H9 (cell line): ENCODE measurements at regions not wholly inside any gene's neighbourhood (a gene's known extent, or its start where the extent isn't known, plus 50 kb on each side); places are given as distances from the start of the nearest gene placed in this dataset.
"Not testable (repeated sequence)": the region's sequence is repeated elsewhere in the genome, so short reads cannot be mapped to it uniquely, and the experiment has no call there.

Experiments
- DNase-seq: peaks from one replicate; pipeline ENCODE4 v3.0.0-alpha.2; 2017
- H2AFZ ChIP-seq: one replicate; pipeline ENCODE4 v1.6.1; 2013; ENCODE audit warnings: mild to moderate bottlenecking, low read length, control low read depth, moderate library complexity
- H2AK5ac ChIP-seq: 2 replicates; pipeline ENCODE4 v1.6.1; 2013; ENCODE audit warnings: low read length, control low read depth, mixed read lengths; ENCODE audit not compliant: insufficient read length
- H2BK120ac ChIP-seq: one replicate; pipeline ENCODE4 v1.6.1; 2013; ENCODE audit warnings: low read depth, mild to moderate bottlenecking, low read length, control low read depth, inconsistent platforms; ENCODE audit not compliant: poor library complexity, severe bottlenecking
- H2BK12ac ChIP-seq: 2 replicates; pipeline ENCODE4 v1.6.1; 2013; ENCODE audit warnings: low read length, control low read depth, mixed read lengths, low read depth; ENCODE audit not compliant: insufficient read length
- H2BK15ac ChIP-seq: 2 replicates; pipeline ENCODE4 v1.6.1; 2013; ENCODE audit warnings: low read depth, low read length, control low read depth
- H2BK20ac ChIP-seq: one replicate; pipeline ENCODE4 v1.6.1; 2013; ENCODE audit warnings: low read depth, mild to moderate bottlenecking, low read length, control low read depth, inconsistent platforms; ENCODE audit not compliant: poor library complexity, severe bottlenecking
- H2BK5ac ChIP-seq: 2 replicates; pipeline ENCODE4 v1.6.1; 2013; ENCODE audit warnings: low read length, control low read depth, mixed read lengths; ENCODE audit not compliant: insufficient read length
- H3K14ac ChIP-seq: 2 replicates; pipeline ENCODE4 v1.6.1; 2013; ENCODE audit warnings: low read length, control low read depth; ENCODE audit not compliant: insufficient read depth
- H3K18ac ChIP-seq: 2 replicates; pipeline ENCODE4 v1.6.1; 2013; ENCODE audit warnings: low read depth, mild to moderate bottlenecking, mixed read lengths, low read length, control low read depth; ENCODE audit not compliant: insufficient read length
- H3K23ac ChIP-seq: 2 replicates; pipeline ENCODE4 v1.6.1; 2013; ENCODE audit warnings: low read length, control low read depth, mixed read lengths, low read depth; ENCODE audit not compliant: insufficient read length
- H3K23me2 ChIP-seq: 2 replicates; pipeline ENCODE4 v1.6.1; 2013; ENCODE audit warnings: low read depth, mild to moderate bottlenecking, mixed read lengths, low read length, control low read depth; ENCODE audit not compliant: insufficient read length, poor library complexity, severe bottlenecking
- H3K27ac ChIP-seq: 2 replicates; pipeline ENCODE4 v1.5.1; 2013; ENCODE audit warnings: low read length, control low read depth, mixed read lengths, low read depth; ENCODE audit not compliant: insufficient read length
- H3K27me3 ChIP-seq: 2 replicates; pipeline ENCODE4 v1.6.1; 2013; ENCODE audit warnings: low read length, control low read depth, inconsistent platforms; ENCODE audit not compliant: insufficient read depth
- H3K4ac ChIP-seq: 2 replicates; pipeline ENCODE4 v1.6.1; 2013; ENCODE audit warnings: low read depth, mild to moderate bottlenecking, control low read depth, inconsistent platforms, low read length, moderate library complexity
- H3K4me1 ChIP-seq: 2 replicates; pipeline ENCODE4 v1.6.1; 2013; ENCODE audit warnings: low read length, control low read depth, inconsistent platforms; ENCODE audit not compliant: insufficient read depth
- H3K4me2 ChIP-seq: 2 replicates; pipeline ENCODE4 v1.6.1; 2013; ENCODE audit warnings: low read length, control low read depth, mixed read lengths; ENCODE audit not compliant: insufficient read length, insufficient read depth
- H3K56ac ChIP-seq: 2 replicates; pipeline ENCODE4 v1.6.1; 2013; ENCODE audit warnings: low read depth, mild to moderate bottlenecking, mixed read lengths, low read length, control low read depth; ENCODE audit not compliant: insufficient read length
- H3K79me1 ChIP-seq: 2 replicates; pipeline ENCODE4 v1.6.1; 2013; ENCODE audit warnings: low read depth, mild to moderate bottlenecking, moderate library complexity, low read length, control low read depth, inconsistent platforms; ENCODE audit not compliant: insufficient read depth, poor library complexity, severe bottlenecking
- H3K79me2 ChIP-seq: 2 replicates; pipeline ENCODE4 v1.6.1; 2013; ENCODE audit warnings: low read length, control low read depth, inconsistent platforms; ENCODE audit not compliant: insufficient read depth
- H3K9ac ChIP-seq: 2 replicates; pipeline ENCODE4 v1.6.1; 2013; ENCODE audit warnings: low read length, control low read depth, mixed read lengths; ENCODE audit not compliant: insufficient read length; ENCODE audit errors: extremely low read depth
- H3K9me3 ChIP-seq: one replicate; pipeline ENCODE4 v1.6.1; 2013; ENCODE audit warnings: low read depth, low read length, inconsistent platforms; ENCODE audit not compliant: control insufficient read depth
- H3T11ph ChIP-seq: one replicate; pipeline ENCODE4 v1.6.1; 2013; ENCODE audit warnings: mild to moderate bottlenecking, low read length, control low read depth, inconsistent platforms
- H4K20me1 ChIP-seq: one replicate; pipeline ENCODE4 v1.6.1; 2013; ENCODE audit not compliant: control insufficient read depth, insufficient read length, insufficient read depth
- H4K5ac ChIP-seq: 2 replicates; pipeline ENCODE4 v1.6.1; 2013; ENCODE audit warnings: low read depth, mild to moderate bottlenecking, mixed read lengths, low read length, control low read depth; ENCODE audit not compliant: insufficient read length
- H4K8ac ChIP-seq: replicated peaks from 2 replicates; pipeline ENCODE4 v1.6.1; 2013; ENCODE audit warnings: low read length, control low read depth, mixed read lengths, low read depth; ENCODE audit not compliant: insufficient read length
- H4K91ac ChIP-seq: 2 replicates; pipeline ENCODE4 v1.6.1; 2013; ENCODE audit warnings: low read depth, mild to moderate bottlenecking, moderate library complexity, mixed read lengths, low read length, control low read depth; ENCODE audit not compliant: insufficient read length
- H3K27ac Mint-ChIP-seq, 3 experiments: 2 replicates in 2 of 3; 3 replicates in 1 of 3; pipeline ENCODE4 v1.8.0; 2020 to 2021; ENCODE audit warnings: mixed read lengths in 3 of 3, mild to moderate bottlenecking in 1 of 3, moderate library complexity in 1 of 3
- H3K27me3 Mint-ChIP-seq: 2 replicates; pipeline ENCODE4 v1.8.0; 2021; ENCODE audit warnings: low read depth, mild to moderate bottlenecking, moderate library complexity, mixed read lengths
- H3K36me3 Mint-ChIP-seq, 3 experiments: 2 replicates in 2 of 3; 3 replicates in 1 of 3; pipeline ENCODE4 v1.8.0; 2020 to 2021; ENCODE audit warnings: low read depth in 3 of 3, mixed read lengths in 3 of 3; ENCODE audit not compliant: insufficient read depth in 1 of 3
- H3K4me1 Mint-ChIP-seq, 2 experiments: 2 replicates each; pipeline ENCODE4 v1.8.0; 2020; ENCODE audit warnings: mixed read lengths in 2 of 2
- H3K4me3 Mint-ChIP-seq, 2 experiments: 2 replicates in 1 of 2; 3 replicates in 1 of 2; pipeline ENCODE4 v1.8.0; 2020 to 2021; ENCODE audit warnings: mild to moderate bottlenecking in 2 of 2, mixed read lengths in 2 of 2, moderate library complexity in 1 of 2
- H3K9me3 Mint-ChIP-seq, 2 experiments: 2 replicates in 1 of 2; 3 replicates in 1 of 2; pipeline ENCODE4 v1.8.0; 2020; ENCODE audit warnings: mild to moderate bottlenecking in 2 of 2, mixed read lengths in 2 of 2, moderate library complexity in 1 of 2
- WGBS: extraction: QIAGEN DNeasy Blood & Tissue Kit; methylation state at CpG from one replicate; pipeline ENCODE4 v1.1.7; 2013; ENCODE audit warnings: missing lambda C conversion rate, low lambda C conversion rate, mixed read lengths; ENCODE audit not compliant: insufficient read length; ENCODE audit errors: extremely low coverage; 5-methylcytosine and 5-hydroxymethylcytosine counted together
- TF ChIP-seq, protein P1 (sequence below): fragments of 200-600 bp; sonication (generic); conservative IDR thresholded peaks from 3 replicates; pipeline ENCODE4 v1.8.0; 2021; ENCODE audit warnings: antibody characterized with exemption, mild to moderate bottlenecking

DNA sequence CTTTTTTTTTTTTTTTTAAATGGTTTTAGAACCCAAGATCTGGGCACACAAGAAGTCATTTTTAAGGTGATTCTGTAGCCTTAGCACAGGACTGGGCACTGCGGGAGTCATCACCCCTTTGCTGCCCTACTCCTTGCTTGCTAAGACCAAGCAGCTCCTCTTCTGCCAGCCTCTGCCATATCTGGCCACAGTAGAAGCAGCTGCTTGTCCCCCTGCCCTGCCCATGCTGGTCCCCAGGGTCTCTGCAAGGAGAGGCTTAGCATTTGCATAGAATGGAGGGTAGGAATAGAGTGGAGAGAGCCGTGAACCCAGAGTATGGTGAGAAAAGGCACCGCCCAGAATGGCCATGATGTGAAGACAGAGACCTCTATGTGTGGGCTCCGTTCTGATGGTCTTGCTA lies 109.3 kb downstream of the ADRA2C start:
- no peak overlapping the region for H3K4ac ChIP-seq
- peaks cover 27 to 36% of the 10 kb centered on the region in 2 experiments for H3K4me1 Mint-ChIP-seq
- H3T11ph ChIP-seq, result no peak overlapping the region
- H3K36me3 Mint-ChIP-seq, result peaks cover 5 to 12% (median 9%) of the 10 kb centered on the region in 3 experiments; a peak in 6 of 7 replicates
- H4K8ac ChIP-seq, result no peak overlapping the region
- no peaks in the 10 kb centered on the region for H3K9me3 ChIP-seq
- H3K56ac ChIP-seq, result no peak overlapping the region
- H4K91ac ChIP-seq, result no peak overlapping the region
- no peaks in the 10 kb centered on the region for H4K20me1 ChIP-seq
- peaks cover 5% of the 10 kb centered on the region; the same call in 1 of the 2 replicates for H3K4me1 ChIP-seq
- peaks cover 15% of the 10 kb centered on the region for H3K23me2 ChIP-seq
- no peak overlapping the region for H3K4me2 ChIP-seq
- peaks cover 14 to 20% of the 10 kb centered on the region in 2 experiments for H3K9me3 Mint-ChIP-seq
- H2BK20ac ChIP-seq, result no peak overlapping the region
- no peak overlapping the region for H2BK120ac ChIP-seq
- H3K27me3 Mint-ChIP-seq, result peaks cover 88% of the 10 kb centered on the region
- no peak overlapping the region for H2BK12ac ChIP-seq
- no CpG with 5 or more reads among the region's 4 CpGs for WGBS
- H2BK15ac ChIP-seq, result no peak overlapping the region
- peaks cover 2% of the 10 kb centered on the region; the same call in 1 of the 2 replicates for H3K27me3 ChIP-seq
- no peaks in the 10 kb centered on the region for H3K79me1 ChIP-seq
- no peak overlapping the region for H3K27ac Mint-ChIP-seq
- no peak overlapping the region for H4K5ac ChIP-seq
- H2AFZ ChIP-seq, result no peak overlapping the region
- H3K23ac ChIP-seq, result no peak overlapping the region
- no peak overlapping the region for H3K9ac ChIP-seq
- no peak overlapping the region for H3K4me3 Mint-ChIP-seq
- H3K18ac ChIP-seq, result no peak overlapping the region
- no peak overlapping the region for H2BK5ac ChIP-seq
- H3K14ac ChIP-seq, result no peak overlapping the region
- H2AK5ac ChIP-seq, result no peak overlapping the region
- TF ChIP-seq, protein P1, sequence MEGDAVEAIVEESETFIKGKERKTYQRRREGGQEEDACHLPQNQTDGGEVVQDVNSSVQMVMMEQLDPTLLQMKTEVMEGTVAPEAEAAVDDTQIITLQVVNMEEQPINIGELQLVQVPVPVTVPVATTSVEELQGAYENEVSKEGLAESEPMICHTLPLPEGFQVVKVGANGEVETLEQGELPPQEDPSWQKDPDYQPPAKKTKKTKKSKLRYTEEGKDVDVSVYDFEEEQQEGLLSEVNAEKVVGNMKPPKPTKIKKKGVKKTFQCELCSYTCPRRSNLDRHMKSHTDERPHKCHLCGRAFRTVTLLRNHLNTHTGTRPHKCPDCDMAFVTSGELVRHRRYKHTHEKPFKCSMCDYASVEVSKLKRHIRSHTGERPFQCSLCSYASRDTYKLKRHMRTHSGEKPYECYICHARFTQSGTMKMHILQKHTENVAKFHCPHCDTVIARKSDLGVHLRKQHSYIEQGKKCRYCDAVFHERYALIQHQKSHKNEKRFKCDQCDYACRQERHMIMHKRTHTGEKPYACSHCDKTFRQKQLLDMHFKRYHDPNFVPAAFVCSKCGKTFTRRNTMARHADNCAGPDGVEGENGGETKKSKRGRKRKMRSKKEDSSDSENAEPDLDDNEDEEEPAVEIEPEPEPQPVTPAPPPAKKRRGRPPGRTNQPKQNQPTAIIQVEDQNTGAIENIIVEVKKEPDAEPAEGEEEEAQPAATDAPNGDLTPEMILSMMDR, result no peak
- no peak for DNase-seq
- H3K27ac ChIP-seq, result no peak overlapping the region
- no peaks in the 10 kb centered on the region for H3K79me2 ChIP-seq

DNA sequence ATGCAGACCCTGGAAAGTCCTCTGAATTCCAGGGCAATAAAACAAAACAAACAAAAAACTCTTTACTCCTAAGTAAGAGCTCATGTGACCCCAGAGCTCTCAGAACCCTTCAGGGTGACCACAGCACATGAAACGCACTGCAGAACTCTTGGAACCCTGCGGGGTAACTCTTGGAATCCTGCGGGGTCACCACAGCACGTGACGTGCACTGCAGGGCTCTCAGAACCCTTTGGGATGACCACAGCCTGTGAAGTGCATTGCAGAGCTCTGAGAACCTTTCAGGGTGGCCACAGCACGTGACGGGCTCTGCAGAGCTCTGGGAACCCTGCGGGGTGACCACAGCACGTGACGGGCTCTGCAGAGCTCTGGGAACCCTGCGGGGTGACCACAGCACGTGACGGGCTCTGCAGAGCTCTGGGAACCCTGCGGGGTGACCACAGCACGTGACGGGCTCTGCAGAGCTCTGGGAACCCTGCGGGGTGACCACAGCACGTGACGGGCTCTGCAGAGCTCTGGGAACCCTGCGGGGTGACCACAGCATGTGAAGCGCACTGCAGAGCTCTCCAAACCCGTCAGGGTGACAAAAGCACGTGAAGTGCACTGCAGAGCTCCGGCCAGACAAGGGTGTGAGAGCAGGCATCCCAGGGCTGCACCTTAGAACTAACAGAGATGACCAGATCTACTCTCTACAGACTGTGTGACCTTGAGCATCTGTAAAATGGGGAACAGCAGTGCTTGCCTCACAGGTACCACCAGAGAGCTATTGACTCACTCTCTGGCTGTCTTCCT lies 110.1 kb downstream of the ADRA2C start:
- H3K27ac ChIP-seq, H4K91ac ChIP-seq, H3T11ph ChIP-seq, H3K4ac ChIP-seq, H3K79me1 ChIP-seq, H3K4me1 ChIP-seq, H3K14ac ChIP-seq, H3K9ac ChIP-seq, H2BK120ac ChIP-seq, H2BK12ac ChIP-seq, H2AFZ ChIP-seq, H3K79me2 ChIP-seq, H3K56ac ChIP-seq, H3K18ac ChIP-seq, H2BK5ac ChIP-seq, H3K4me3 Mint-ChIP-seq, H4K8ac ChIP-seq, H3K9me3 ChIP-seq, H2BK15ac ChIP-seq, H3K27ac Mint-ChIP-seq, H4K5ac ChIP-seq, H3K23ac ChIP-seq, H2BK20ac ChIP-seq, H4K20me1 ChIP-seq, H2AK5ac ChIP-seq, H3K27me3 ChIP-seq, DNase-seq, H3K4me2 ChIP-seq: not testable (repeated sequence)
- H3K23me2 ChIP-seq, result peaks cover 12% of the 10 kb centered on the region
- WGBS, result no CpG with 5 or more reads among the region's 24 CpGs
- H3K9me3 Mint-ChIP-seq, result peaks cover 14 to 20% of the 10 kb centered on the region in 2 experiments
- peaks cover 82% of the 10 kb centered on the region for H3K27me3 Mint-ChIP-seq
- H3K36me3 Mint-ChIP-seq, result peaks cover 5 to 12% (median 9%) of the 10 kb centered on the region in 3 experiments; a peak in 6 of 7 replicates
- H3K4me1 Mint-ChIP-seq, result peaks cover 22 to 28% of the 10 kb centered on the region in 2 experiments
